Peyer's patch (tissue), 4 donors: ENCODE measurements at regions not wholly inside any gene's neighbourhood (a gene's known extent, or its start where the extent isn't known, plus 50 kb on each side); places are given as distances from the start of the nearest gene placed in this dataset.

Experiments
- CTCF ChIP-seq, 6 experiments: fragments of 450-650 bp in 4 of 6; fragments of 200-600 bp in 2 of 6; sonication (generic) in 1 of 6; IDR thresholded peaks; one replicate each; pipeline ENCODE4 v1.5.1; 2017 to 2019; ENCODE audit warnings: antibody characterized with exemption in 6 of 6, mild to moderate bottlenecking in 3 of 6, moderate library complexity in 1 of 6
- POLR2A ChIP-seq, 2 donors: fragments of 450-650 bp; IDR thresholded peaks; one replicate each; pipeline ENCODE4 v1.5.1; 2017; ENCODE audit warnings: antibody characterized with exemption in 2 of 2, mild to moderate bottlenecking in 2 of 2, moderate library complexity in 2 of 2

- no peak for TF ChIP-seq CTCF (IDR thresholded peaks at IDR 0.05)
- no peak for TF ChIP-seq POLR2A (IDR thresholded peaks at IDR 0.05)
Observed at GRCh38 chr4:181162676-181163075, 1080.5 kb upstream of the TENM3 start.
